HepG2 (cell line): ENCODE measurements at regions not wholly inside any gene's neighbourhood (a gene's known extent, or its start where the extent isn't known, plus 50 kb on each side); places are given as distances from the start of the nearest gene placed in this dataset.

Source experiments
- ATAC-seq: fragments of 200-7000 bp; cut with Tn5 transposase; 3 replicates; pipeline ENCODE4 v1.9.1; 2020; ENCODE audit warnings: mild to moderate bottlenecking, moderate library complexity
- BruUV-seq: library from RNA; stranded (reverse); fragments of 400-500 nt; replicated peaks from 2 replicates; lab custom pipeline; 2021; lab: Mats Ljungman, UMichigan
- CTCF ChIA-PET: fragments of 300-600 bp; formaldehyde crosslinking; extraction: SDS; loops from one replicate; lab custom pipeline; 2021; ENCODE audit warnings: low total read pairs, inconsistent platforms, low intra/inter-chr PET ratio; lab: Yijun Ruan, JAX
- POLR2A ChIA-PET: fragments of 350-600 bp; sonication (Branson Sonifier 250); formaldehyde crosslinking; loops from one replicate; lab custom pipeline; 2020; ENCODE audit warnings: antibody characterized with exemption, inconsistent platforms; lab: Yijun Ruan, JAX
- DNase-seq: peaks from one replicate; pipeline ENCODE4 v3.0.0-alpha.2; 2015; ENCODE audit warnings: low spot score
- FAIRE-seq: peaks from 3 replicates; lab custom pipeline; 2011; peaks lifted over from hg19 to GRCh38; lab: Jason Lieb, UNC
- H2AFZ ChIP-seq: one replicate; pipeline ENCODE4 v1.6.1; 2011; ENCODE audit warnings: low read length, inconsistent platforms
- H3K27ac ChIP-seq: fragments of 300-600 bp; 3 replicates; pipeline ENCODE4 v1.8.0; 2011; ENCODE audit warnings: mixed run types, mild to moderate bottlenecking, mixed read lengths, low read length, inconsistent platforms; ENCODE audit not compliant: insufficient read depth; ENCODE audit errors: extremely low read length
- H3K27me3 ChIP-seq, 2 experiments: fragments of 200-600 bp in 1 of 2; 2 replicates in 1 of 2; 3 replicates in 1 of 2; pipeline versions ENCODE4 v1.6.0 to v1.8.0; 2011; ENCODE audit warnings: low read length in 2 of 2, mild to moderate bottlenecking in 2 of 2, moderate library complexity in 2 of 2, inconsistent platforms in 1 of 2; ENCODE audit not compliant: insufficient read depth in 2 of 2, control insufficient read depth in 1 of 2
- H3K36me3 ChIP-seq, 2 experiments: fragments of 200-600 bp in 1 of 2; replicated peaks in 1 of 2; 2 replicates in 1 of 2; 3 replicates in 1 of 2; pipeline versions ENCODE4 v1.5.1 to v1.8.0; 2011; ENCODE audit warnings: low read length in 2 of 2, inconsistent platforms in 1 of 2; ENCODE audit not compliant: insufficient read depth in 2 of 2, control insufficient read depth in 1 of 2
- H3K4me1 ChIP-seq: 2 replicates; pipeline ENCODE4 v1.5.1; 2012; ENCODE audit warnings: low read length, inconsistent platforms; ENCODE audit not compliant: insufficient read depth
- H3K4me2 ChIP-seq: 2 replicates; pipeline ENCODE4 v1.6.0; 2011; ENCODE audit warnings: low read depth, low read length, inconsistent platforms
- H3K4me3 ChIP-seq, 3 experiments: fragments of 200-600 bp in 1 of 3; sonication (generic), shearing (Covaris generic) in 1 of 3; replicated peaks in 1 of 3; 2 replicates each; pipeline ENCODE4 v1.5.1; 2011 to 2016; ENCODE audit warnings: low read length in 3 of 3, inconsistent platforms in 2 of 3, low read depth in 2 of 3, mild to moderate bottlenecking in 2 of 3, control low read depth in 1 of 3, mixed read lengths in 1 of 3; ENCODE audit not compliant: insufficient read depth in 1 of 3
- H3K79me2 ChIP-seq: one replicate; pipeline ENCODE4 v1.6.1; 2011; ENCODE audit warnings: low read length, inconsistent platforms; ENCODE audit not compliant: insufficient read depth
- H3K9ac ChIP-seq: 2 replicates; pipeline ENCODE4 v1.6.0; 2011; ENCODE audit warnings: mild to moderate bottlenecking, low read depth, low read length, inconsistent platforms; ENCODE audit not compliant: insufficient read depth
- H3K9me3 ChIP-seq: 2 replicates; pipeline ENCODE4 v1.5.1; 2012; ENCODE audit warnings: mild to moderate bottlenecking, low read length
- H4K20me1 ChIP-seq: 2 replicates; pipeline ENCODE4 v1.6.0; 2011; ENCODE audit warnings: inconsistent platforms, mild to moderate bottlenecking, low read length, moderate library complexity; ENCODE audit not compliant: insufficient read depth
- AHR ChIP-seq: IDR thresholded peaks from 2 replicates; pipeline ENCODE4 v1.6.1; 2018; ENCODE audit warnings: missing genetic modification reagents, missing compliant biosample characterization
- BCLAF1 ChIP-seq: fragments of 450-650 bp; IDR thresholded peaks from 2 replicates; pipeline ENCODE4 v1.6.1; 2017; ENCODE audit warnings: mild to moderate bottlenecking
- CENPT ChIP-seq: sonication (generic); formaldehyde crosslinking; IDR thresholded peaks from 2 replicates; pipeline ENCODE4 v1.8.0; 2022; ENCODE audit warnings: low read depth, mild to moderate bottlenecking, moderate library complexity, missing genetic modification reagents
- CENPX ChIP-seq: sonication (generic); formaldehyde crosslinking; IDR thresholded peaks from 2 replicates; pipeline ENCODE4 v1.9.0; 2021; ENCODE audit warnings: mild to moderate bottlenecking, missing genetic modification reagents, moderate library complexity
- FOXJ3 ChIP-seq: sonication (generic); formaldehyde crosslinking; IDR thresholded peaks from 2 replicates; pipeline ENCODE4 v1.4.0; 2020; ENCODE audit warnings: missing genetic modification reagents, mild to moderate bottlenecking, borderline replicate concordance
- NFAT5 ChIP-seq: sonication (generic); formaldehyde crosslinking; IDR thresholded peaks from 2 replicates; pipeline ENCODE4 v1.4.0; 2020; ENCODE audit warnings: missing genetic modification reagents
- PHB2 ChIP-seq: fragments of 450-650 bp; IDR thresholded peaks from 2 replicates; pipeline ENCODE4 v1.6.1; 2018; ENCODE audit not compliant: partially characterized antibody
- SIX4 ChIP-seq: sonication (generic); formaldehyde crosslinking; IDR thresholded peaks from 2 replicates; pipeline ENCODE4 v1.4.0; 2020; ENCODE audit warnings: missing genetic modification reagents
- TCF12 ChIP-seq, 2 experiments: fragments of 450-650 bp in 1 of 2; sonication (generic) in 1 of 2; formaldehyde crosslinking in 1 of 2; IDR thresholded peaks; 2 replicates each; pipeline versions ENCODE4 v1.6.1 to v1.8.0; 2017 to 2022; ENCODE audit warnings: antibody characterized with exemption in 1 of 2, mild to moderate bottlenecking in 1 of 2, missing genetic modification reagents in 1 of 2, moderate library complexity in 1 of 2
- TEAD3 ChIP-seq: optimal IDR thresholded peaks from 2 replicates; pipeline ENCODE3; 2016; ENCODE audit warnings: borderline replicate concordance
- ZBTB10 ChIP-seq: sonication (generic); formaldehyde crosslinking; IDR thresholded peaks from 2 replicates; pipeline ENCODE4 v1.4.0; 2020; ENCODE audit warnings: missing genetic modification reagents, borderline replicate concordance
- ZKSCAN5 ChIP-seq: sonication (generic); formaldehyde crosslinking; IDR thresholded peaks from 2 replicates; pipeline ENCODE4 v1.5.1; 2020; ENCODE audit warnings: mild to moderate bottlenecking, missing genetic modification reagents
- ZNF567 ChIP-seq: sonication (generic); formaldehyde crosslinking; IDR thresholded peaks from 2 replicates; pipeline ENCODE4 v1.8.1; 2023; ENCODE audit warnings: mild to moderate bottlenecking, missing genetic modification reagents, borderline replicate concordance
- WGBS: methylation state at CpG from one replicate; pipeline ENCODE4 v1.1.6; 2017; ENCODE audit warnings: low lambda C conversion rate; 5-methylcytosine and 5-hydroxymethylcytosine counted together
- in situ Hi-C: cut with HindIII; loops from 2 replicates; pipeline ENCODE4 v1.10.0; 2017; ENCODE audit warnings: low pct_unique_long_range_greater_than_20kb; ENCODE audit not compliant: extremely low pct_ligation_motif_present
- intact Hi-C: fragments of 100-400 bp; cut with micrococcal nuclease; formaldehyde crosslinking; loops from one replicate; pipeline ENCODE4 v1.10.0; 2022; ENCODE audit not compliant: unreplicated experiment

- intact Hi-C loops (no loop called here), in situ Hi-C loops (no loop called here)
- H3K9ac ChIP-seq, result no peak overlapping the region
- H3K79me2 ChIP-seq, result no peaks in the 10 kb centered on the region
- no peaks in the 10 kb centered on the region for H4K20me1 ChIP-seq
- H3K9me3 ChIP-seq, result no peaks in the 10 kb centered on the region
- ChIA-PET POLR2A (no interaction called here), CTCF (no interaction called here)
- H3K27ac ChIP-seq, result no peak overlapping the region
- no peak overlapping the region for H3K4me2 ChIP-seq
- no peaks in the 10 kb centered on the region for H3K36me3 ChIP-seq
- no TSS peak for BruUV-seq
- WGBS, result 6% methylated on average over 3 of the region's 3 CpGs
- DNase-seq (no peak), ATAC-seq (no peak), FAIRE-seq (no peak)
- H3K4me1 ChIP-seq, result no peaks in the 10 kb centered on the region
- H3K4me3 ChIP-seq, result no peak overlapping the region
- H3K27me3 ChIP-seq, result no peaks in the 10 kb centered on the region
- no peak overlapping the region for H2AFZ ChIP-seq
- TF ChIP-seq ZNF567 (no peak), SIX4 (CRISPR knock-in tag) (no peak), TCF12 (IDR thresholded peaks at IDR 0.05) (no peak), TCF12 (CRISPR knock-in tag; IDR thresholded peaks at IDR 0.05) (no peak), ZKSCAN5 (no peak), FOXJ3 (CRISPR knock-in tag) (no peak), BCLAF1 (no peak), CENPX (CRISPR knock-in tag) (no peak), TEAD3 (CRISPR knock-in tag) (no peak), PHB2 (no peak), ZBTB10 (no peak), NFAT5 (CRISPR knock-in tag) (no peak), CENPT (no peak), AHR (no peak)
These were observed 150.1 kb downstream of the PPP1R2C start for GRCh38 chrX:42627891-42628290.
